ENCODE measurements at regions not wholly inside any gene's neighbourhood (a gene's known extent, or its start where the extent isn't known, plus 50 kb on each side); places are given as distances from the start of the nearest gene placed in this dataset.

DNA sequence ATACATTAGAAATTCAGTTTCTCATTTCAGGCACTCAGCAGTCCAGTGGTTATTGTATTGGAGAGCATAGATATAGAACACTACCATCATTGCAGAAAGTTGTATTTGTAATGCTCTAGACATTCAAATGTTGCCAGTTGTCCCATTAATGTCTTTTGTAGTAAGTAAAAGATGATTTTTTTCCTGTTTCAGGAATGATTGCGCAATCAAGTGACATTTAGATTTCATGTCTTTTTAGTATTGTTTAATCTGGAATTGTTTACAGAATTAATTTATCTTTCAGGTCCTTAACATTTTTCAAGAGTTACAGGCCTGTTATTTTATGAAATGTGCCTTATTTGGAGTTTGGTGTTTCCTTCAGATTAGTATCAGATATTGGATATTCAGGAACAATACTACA is 134.7 kb downstream of the MSTN start:
- no peaks in the 10 kb centered on the region for H3K9me3 ChIP-seq (ENCODE audit: low read length)
- DNase-seq (ENCODE audit: low spot score), result no peak
- H3K79me2 ChIP-seq (ENCODE audit: insufficient read depth, low read depth, low read length), result no peaks in the 10 kb centered on the region
- no peak overlapping the region for H3K4me2 ChIP-seq (ENCODE audit: low read length)
- CTCF ChIA-PET (ENCODE audit: unreplicated experiment), result no interaction called here
- no peaks in the 10 kb centered on the region for H3K9me2 ChIP-seq (ENCODE audit: insufficient read depth, low read length)
- no TSS peak for BruUV-seq (replicated peaks)
- H3K4me1 ChIP-seq (ENCODE audit: insufficient read depth, low read length, poor library complexity, severe bottlenecking), result no peaks in the 10 kb centered on the region
- H4K20me1 ChIP-seq (ENCODE audit: insufficient read depth, low read length), result no peaks in the 10 kb centered on the region
- H2AFZ ChIP-seq (ENCODE audit: low read length), result no peak overlapping the region
- no peaks in the 10 kb centered on the region for H3K36me3 ChIP-seq (ENCODE audit: insufficient read depth, low read length)
- H3K4me3 ChIP-seq (ENCODE audit: low read depth, low read length, poor library complexity, severe bottlenecking), result no peak overlapping the region
- no peak for TF ChIP-seq EZH2phosphoT487 (IDR thresholded peaks at IDR 0.05; ENCODE audit: borderline replicate concordance, low read depth, low read length)
- TF ChIP-seq, protein P1, sequence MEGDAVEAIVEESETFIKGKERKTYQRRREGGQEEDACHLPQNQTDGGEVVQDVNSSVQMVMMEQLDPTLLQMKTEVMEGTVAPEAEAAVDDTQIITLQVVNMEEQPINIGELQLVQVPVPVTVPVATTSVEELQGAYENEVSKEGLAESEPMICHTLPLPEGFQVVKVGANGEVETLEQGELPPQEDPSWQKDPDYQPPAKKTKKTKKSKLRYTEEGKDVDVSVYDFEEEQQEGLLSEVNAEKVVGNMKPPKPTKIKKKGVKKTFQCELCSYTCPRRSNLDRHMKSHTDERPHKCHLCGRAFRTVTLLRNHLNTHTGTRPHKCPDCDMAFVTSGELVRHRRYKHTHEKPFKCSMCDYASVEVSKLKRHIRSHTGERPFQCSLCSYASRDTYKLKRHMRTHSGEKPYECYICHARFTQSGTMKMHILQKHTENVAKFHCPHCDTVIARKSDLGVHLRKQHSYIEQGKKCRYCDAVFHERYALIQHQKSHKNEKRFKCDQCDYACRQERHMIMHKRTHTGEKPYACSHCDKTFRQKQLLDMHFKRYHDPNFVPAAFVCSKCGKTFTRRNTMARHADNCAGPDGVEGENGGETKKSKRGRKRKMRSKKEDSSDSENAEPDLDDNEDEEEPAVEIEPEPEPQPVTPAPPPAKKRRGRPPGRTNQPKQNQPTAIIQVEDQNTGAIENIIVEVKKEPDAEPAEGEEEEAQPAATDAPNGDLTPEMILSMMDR (conservative IDR thresholded peaks at IDR 0.05; ENCODE audit: low read length), result no peak
- POLR2A ChIA-PET, result interaction anchor here (1.1 kb wide), 1 partner anchor 11 kb away, joined by 3 read pairs; no protein-coding TSS in a partner anchor
- intact Hi-C loops (cut with micrococcal nuclease; ENCODE audit: unreplicated experiment), result no loop called here
- no peak overlapping the region for H3K27ac ChIP-seq (ENCODE audit: low read depth, low read length, poor library complexity, severe bottlenecking)

Measured in OCI-LY7 (cell line).